SK-N-SH (cell line): ENCODE measurements at regions not wholly inside any gene's neighbourhood (a gene's known extent, or its start where the extent isn't known, plus 50 kb on each side); places are given as distances from the start of the nearest gene placed in this dataset.

Experiments
- CTCF ChIA-PET: fragments of 300-600, 350-600 bp; formaldehyde crosslinking; extraction: SDS; loops from one replicate; lab custom pipeline; 2021; lab: Yijun Ruan, JAX
- POLR2A ChIA-PET: fragments of 350-600 bp; sonication (Branson Sonifier 250); formaldehyde crosslinking; extraction: SDS; loops from one replicate; lab custom pipeline; 2020; ENCODE audit warnings: antibody characterized with exemption, inconsistent platforms; lab: Yijun Ruan, JAX
- DNase-seq: peaks from one replicate; pipeline ENCODE4 v3.0.0; 2012
- H2AFZ ChIP-seq: fragments of 200-600 bp; sonication (generic); 2 replicates; pipeline ENCODE4 v1.8.1; 2016; ENCODE audit warnings: antibody characterized with exemption, mild to moderate bottlenecking, low read depth
- H3F3A ChIP-seq: fragments of 200-600 bp; sonication (generic); replicated peaks from 2 replicates; pipeline ENCODE3; 2016; ENCODE audit warnings: antibody characterized with exemption, mild to moderate bottlenecking; ENCODE audit not compliant: insufficient read depth
- H3K27ac ChIP-seq, 2 experiments: fragments of 200-500 bp in 1 of 2; fragments of 200-600 bp in 1 of 2; sonication (Bioruptor generic) in 1 of 2; sonication (generic), shearing (Covaris generic) in 1 of 2; 2 replicates each; pipeline versions ENCODE4 v1.5.1 to v1.6.1; 2014 to 2016; ENCODE audit warnings: low read depth in 2 of 2, inconsistent platforms in 1 of 2, low read length in 1 of 2, mild to moderate bottlenecking in 1 of 2, mixed read lengths in 1 of 2
- H3K27me3 ChIP-seq: fragments of 200-600 bp; sonication (generic), shearing (Covaris generic); 2 replicates; pipeline ENCODE4 v1.6.1; 2016; ENCODE audit warnings: mixed run types; ENCODE audit not compliant: insufficient read depth
- H3K36me3 ChIP-seq, 2 experiments: fragments of 200-500 bp in 1 of 2; fragments of 200-600 bp in 1 of 2; sonication (Bioruptor generic) in 1 of 2; sonication (generic) in 1 of 2; replicated peaks in 1 of 2; 2 replicates each; pipeline versions ENCODE3 to v1.5.1; 2014 to 2016; ENCODE audit warnings: low read length in 1 of 2, mild to moderate bottlenecking in 1 of 2; ENCODE audit not compliant: insufficient read depth in 2 of 2, control insufficient read depth in 1 of 2
- H3K4me1 ChIP-seq, 2 experiments: fragments of 200-500 bp in 1 of 2; fragments of 200-600 bp in 1 of 2; sonication (Bioruptor generic) in 1 of 2; sonication (generic), shearing (Covaris generic) in 1 of 2; 2 replicates each; pipeline versions ENCODE4 v1.5.1 to v1.6.1; 2014 to 2016; ENCODE audit warnings: low read depth in 1 of 2, low read length in 1 of 2, mixed run types in 1 of 2; ENCODE audit not compliant: insufficient read depth in 2 of 2, control insufficient read depth in 1 of 2
- H3K4me2 ChIP-seq: fragments of 200-600 bp; sonication (generic), shearing (Covaris generic); 2 replicates; pipeline ENCODE4 v1.6.1; 2017; ENCODE audit warnings: mixed run types
- H3K4me3 ChIP-seq, 2 experiments: fragments of 200-500 bp in 1 of 2; fragments of 200-600 bp in 1 of 2; sonication (Bioruptor generic) in 1 of 2; sonication (generic), shearing (Covaris generic) in 1 of 2; 2 replicates each; pipeline versions ENCODE4 v1.5.1 to v1.8.1; 2014 to 2016; ENCODE audit warnings: low read depth in 2 of 2, inconsistent platforms in 1 of 2, low read length in 1 of 2, mild to moderate bottlenecking in 1 of 2, mixed read lengths in 1 of 2, moderate library complexity in 1 of 2
- H3K79me2 ChIP-seq: fragments of 200-600 bp; sonication (generic); 2 replicates; pipeline ENCODE4 v1.8.1; 2017; ENCODE audit warnings: mild to moderate bottlenecking; ENCODE audit not compliant: insufficient read depth
- H3K9ac ChIP-seq: fragments of 200-600 bp; sonication (generic); 2 replicates; pipeline ENCODE4 v1.6.1; 2017; ENCODE audit warnings: mixed run types
- H3K9me2 ChIP-seq: fragments of 200-600 bp; sonication (generic); 2 replicates; pipeline ENCODE4 v1.6.1; 2017; ENCODE audit warnings: mixed run types
- H3K9me3 ChIP-seq: fragments of 200-600 bp; sonication (generic); 2 replicates; pipeline ENCODE4 v1.6.1; 2017; ENCODE audit warnings: mixed run types, mild to moderate bottlenecking, moderate library complexity
- H4K20me1 ChIP-seq: fragments of 200-600 bp; sonication (generic); 2 replicates; pipeline ENCODE4 v1.6.1; 2017; ENCODE audit warnings: mild to moderate bottlenecking, mixed run types; ENCODE audit not compliant: insufficient read depth
- CHD2 ChIP-seq: fragments of 150-350 bp; IDR thresholded peaks from 2 replicates; pipeline ENCODE4 v1.6.1; 2018; ENCODE audit warnings: low read length; ENCODE audit not compliant: partially characterized antibody
- ELF1 ChIP-seq: IDR thresholded peaks from 2 replicates; pipeline ENCODE4 v1.4.0; 2012
- FOSL2 ChIP-seq: IDR thresholded peaks from 2 replicates; pipeline ENCODE4 v1.4.0; 2012; ENCODE audit warnings: low read depth, mild to moderate bottlenecking, moderate library complexity, borderline replicate concordance
- FOXJ3 ChIP-seq: sonication (generic); formaldehyde crosslinking; IDR thresholded peaks from 2 replicates; pipeline ENCODE4 v1.5.1; 2020; ENCODE audit warnings: mild to moderate bottlenecking, missing genetic modification reagents
- FOXM1 ChIP-seq: IDR thresholded peaks from 2 replicates; pipeline ENCODE4 v1.4.0; 2012; ENCODE audit warnings: low read depth, mild to moderate bottlenecking
- GABPA ChIP-seq: IDR thresholded peaks from 2 replicates; pipeline ENCODE4 v1.4.0; 2012; ENCODE audit warnings: low read depth, mild to moderate bottlenecking
- GATA2 ChIP-seq: sonication (generic); formaldehyde crosslinking; IDR thresholded peaks from 2 replicates; pipeline ENCODE4 v1.5.0; 2020; ENCODE audit warnings: mild to moderate bottlenecking, missing genetic modification reagents
- JUND ChIP-seq: IDR thresholded peaks from 2 replicates; pipeline ENCODE4 v1.4.0; 2012
- NRF1 ChIP-seq: IDR thresholded peaks from 2 replicates; pipeline ENCODE4 v1.6.1; 2012; ENCODE audit warnings: low read depth, mild to moderate bottlenecking, low read length
- RAD21 ChIP-seq: IDR thresholded peaks from 2 replicates; pipeline ENCODE4 v1.6.1; 2012; ENCODE audit warnings: mild to moderate bottlenecking, low read length
- RXRA ChIP-seq: IDR thresholded peaks from 2 replicates; pipeline ENCODE4 v1.4.0; 2012; ENCODE audit warnings: low read depth, mild to moderate bottlenecking, borderline replicate concordance
- SIN3A ChIP-seq: IDR thresholded peaks from 2 replicates; pipeline ENCODE4 v1.6.1; 2012; ENCODE audit warnings: low read depth, mild to moderate bottlenecking, low read length, moderate library complexity, borderline replicate concordance
- TAF1 ChIP-seq: IDR thresholded peaks from 2 replicates; pipeline ENCODE4 v1.6.1; 2012; ENCODE audit warnings: low read depth, mild to moderate bottlenecking, low read length, moderate library complexity, borderline replicate concordance
- TCF12 ChIP-seq: IDR thresholded peaks from 2 replicates; pipeline ENCODE4 v1.4.0; 2012
- USF2 ChIP-seq: fragments of 150-350 bp; IDR thresholded peaks from 2 replicates; pipeline ENCODE4 v1.6.1; 2017; ENCODE audit warnings: antibody characterized with exemption, low read length, low read depth, borderline replicate concordance
- YY1 ChIP-seq: IDR thresholded peaks from 2 replicates; pipeline ENCODE4 v1.4.0; 2012; ENCODE audit warnings: low read depth, mild to moderate bottlenecking
- WGBS: methylation state at CpG from one replicate; pipeline ENCODE4 v1.1.6; 2017; ENCODE audit warnings: low lambda C conversion rate; 5-methylcytosine and 5-hydroxymethylcytosine counted together
- TF ChIP-seq, protein P1 (sequence below): IDR thresholded peaks from 2 replicates; pipeline ENCODE4; 2012

- no peaks in the 10 kb centered on the region for H3K9me2 ChIP-seq
- no peaks in the 10 kb centered on the region for H3K9me3 ChIP-seq
- POLR2A ChIA-PET, result no interaction called here
- H3K79me2 ChIP-seq, result no peaks in the 10 kb centered on the region
- H3K27ac ChIP-seq, result no peak overlapping the region
- no peak overlapping the region for H3K9ac ChIP-seq
- no peaks in the 10 kb centered on the region for H3F3A ChIP-seq
- H3K36me3 ChIP-seq, result peaks cover 4 to 18% of the 10 kb centered on the region in 2 experiments
- H3K27me3 ChIP-seq, result no peaks in the 10 kb centered on the region
- H3K4me1 ChIP-seq, result peaks cover 0 to 1% of the 10 kb centered on the region in 2 experiments; a peak in 2 of 4 replicates
- TF ChIP-seq TAF1 (no peak), ELF1 (no peak), RXRA (no peak), FOXM1 (no peak), GABPA (no peak), GATA2 (CRISPR knock-in tag) (no peak), TCF12 (no peak), FOSL2 (no peak), RAD21 (no peak), FOXJ3 (CRISPR knock-in tag) (no peak), SIN3A (no peak), NRF1 (no peak)
- H3K4me3 ChIP-seq, result no peak overlapping the region
- H3K4me2 ChIP-seq, result no peak overlapping the region
- no peak for DNase-seq
- no peaks in the 10 kb centered on the region for H4K20me1 ChIP-seq
- CTCF ChIA-PET, result interaction anchor here (1.2 kb wide), 1 partner anchor 8 kb away, joined by 3 read pairs; no protein-coding TSS in a partner anchor
- no peak overlapping the region for H2AFZ ChIP-seq
- 39% methylated on average over 1 of the region's 1 CpG for WGBS
Measured at GRCh38 chr6:144555066-144555465, 269.9 kb downstream of the UTRN start.

- Histone ChIP-seq H3K27me3 (no peaks in the 10 kb centered on the region), H2AFZ (peak overlapping the region; percentile 53; the same call in 1 of the 2 replicates), H3K4me2 (peak overlapping the region; percentile 41; the same call in 1 of the 2 replicates), H3K9me2 (no peaks in the 10 kb centered on the region), H3F3A (no peaks in the 10 kb centered on the region), H3K27ac (peak overlapping the region; percentile 51 to 75), H3K36me3 (peaks cover 6 to 7% of the 10 kb centered on the region in 2 experiments), H4K20me1 (no peaks in the 10 kb centered on the region), H3K9ac (no peak overlapping the region; the same call in 1 of the 2 replicates), H3K9me3 (no peaks in the 10 kb centered on the region), H3K79me2 (no peaks in the 10 kb centered on the region; the same call in 1 of the 2 replicates), H3K4me3 (no peak overlapping the region), H3K4me1 (peaks cover 0 to 8% of the 10 kb centered on the region in 2 experiments; a peak in 2 of 4 replicates)
- TF ChIP-seq JUND (peak; percentile 8; the same call in 1 of the 2 replicates), CHD2 (no peak), TCF12 (peak; percentile 34), YY1 (peak; percentile 70; the same call in 1 of the 2 replicates), GATA2 (CRISPR knock-in tag) (peak; percentile 76), USF2 (no peak)
- TF ChIP-seq, protein P1, sequence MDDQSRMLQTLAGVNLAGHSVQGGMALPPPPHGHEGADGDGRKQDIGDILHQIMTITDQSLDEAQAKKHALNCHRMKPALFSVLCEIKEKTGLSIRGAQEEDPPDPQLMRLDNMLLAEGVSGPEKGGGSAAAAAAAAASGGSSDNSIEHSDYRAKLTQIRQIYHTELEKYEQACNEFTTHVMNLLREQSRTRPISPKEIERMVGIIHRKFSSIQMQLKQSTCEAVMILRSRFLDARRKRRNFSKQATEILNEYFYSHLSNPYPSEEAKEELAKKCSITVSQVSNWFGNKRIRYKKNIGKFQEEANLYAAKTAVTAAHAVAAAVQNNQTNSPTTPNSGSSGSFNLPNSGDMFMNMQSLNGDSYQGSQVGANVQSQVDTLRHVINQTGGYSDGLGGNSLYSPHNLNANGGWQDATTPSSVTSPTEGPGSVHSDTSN, result peak; percentile 32; the same call in 1 of the 2 replicates
- ChIA-PET CTCF (interaction anchor here (1.1 to 2.1 kb wide), 3 partner anchors 10 to 23 kb away, joined by 4 to 5 read pairs (median 5); no protein-coding TSS in a partner anchor), POLR2A (no interaction called here)
- DNase-seq, result peak; percentile 21
- 38% methylated on average over 8 of the region's 8 CpGs for WGBS
Measured at GRCh38 chr6:144559865-144560593, 274.9 kb downstream of the UTRN start.
